Uterus (tissue), 3 donors: ENCODE measurements at regions not wholly inside any gene's neighbourhood (a gene's known extent, or its start where the extent isn't known, plus 50 kb on each side); places are given as distances from the start of the nearest gene placed in this dataset.
"Not testable (repeated sequence)": the region's sequence is repeated elsewhere in the genome, so short reads cannot be mapped to it uniquely, and the experiment has no call there.

Experiments used
- DNase-seq, 2 donors: peaks; one replicate each; pipeline ENCODE4 v3.0.0-alpha.2; 2019 to 2020
- H3K27ac ChIP-seq, 2 donors: fragments of 200-600 bp; sonication (generic); 1 replicate in 1 of 2; 2 replicates in 1 of 2; pipeline ENCODE4 v1.5.1; 2016 to 2018
- H3K27me3 ChIP-seq, 2 donors: fragments of 200-600 bp; sonication (generic); one replicate each; pipeline ENCODE4 v1.5.1; 2018 to 2019; ENCODE audit warnings: control low read depth in 1 of 2
- H3K36me3 ChIP-seq, 2 donors: fragments of 200-600 bp; sonication (generic); one replicate each; pipeline ENCODE4 v1.5.1; 2019; ENCODE audit warnings: control low read depth in 1 of 2
- H3K4me1 ChIP-seq, 2 donors: fragments of 200-600 bp; sonication (generic); one replicate each; pipeline ENCODE4 v1.5.1; 2018 to 2019; ENCODE audit warnings: control low read depth in 1 of 2
- H3K4me3 ChIP-seq, 2 donors: fragments of 200-600 bp; sonication (generic); 1 replicate in 1 of 2; 2 replicates in 1 of 2; pipeline ENCODE4 v1.5.1; 2018 to 2019; ENCODE audit warnings: mild to moderate bottlenecking in 1 of 2
- H3K9me3 ChIP-seq, 2 donors: fragments of 200-600 bp; sonication (generic); one replicate each; pipeline ENCODE4 v1.5.1; 2019; ENCODE audit warnings: control low read depth in 1 of 2
- CTCF ChIP-seq, 4 experiments: fragments of 200-600 bp in 2 of 4; fragments of 450-650 bp in 2 of 4; sonication (generic) in 2 of 4; IDR thresholded peaks; one replicate each; pipeline ENCODE4 v1.5.1; 2016 to 2019; ENCODE audit warnings: antibody characterized with exemption in 4 of 4, mild to moderate bottlenecking in 2 of 4, moderate library complexity in 1 of 4
- POLR2A ChIP-seq, 2 donors: fragments of 450-650 bp; IDR thresholded peaks; one replicate each; pipeline ENCODE4 v1.6.1; 2016; ENCODE audit warnings: antibody characterized with exemption in 2 of 2, mild to moderate bottlenecking in 1 of 2, moderate library complexity in 1 of 2
- intact Hi-C: fragments of 100-400 bp; cut with DNase I; formaldehyde crosslinking; loops from one replicate; pipeline ENCODE4 v1.15.1; 2023; ENCODE audit warnings: low total_unique reads
- donor health status: DM: yes; HTN: yes; CAD: no.

DNA sequence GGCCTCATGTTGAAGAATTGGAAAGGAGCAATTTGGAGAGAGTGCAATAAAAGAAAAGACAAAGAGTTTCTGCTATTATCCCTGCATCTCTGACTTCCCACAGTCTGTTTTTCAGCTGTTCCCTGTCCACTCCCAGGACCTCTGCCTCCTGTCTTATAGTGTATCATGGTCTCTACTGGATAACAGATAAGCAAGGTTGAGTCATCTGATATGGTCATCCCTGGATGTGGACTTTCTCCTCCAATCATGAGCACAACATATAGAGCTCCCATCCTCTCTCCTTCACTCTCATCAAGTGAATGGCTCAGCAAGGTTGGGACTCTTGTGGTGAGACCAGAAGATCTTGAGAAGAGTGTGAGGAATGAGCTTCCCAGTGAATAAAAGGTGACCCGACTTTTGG lies 123.1 kb downstream of the PLCE1 start:
- Histone ChIP-seq H3K27ac (no peak overlapping the region), H3K27me3 (no peaks in the 10 kb centered on the region), H3K4me1 (no peaks in the 10 kb centered on the region), H3K9me3 (no peaks in the 10 kb centered on the region), H3K4me3 (no peak overlapping the region), H3K36me3 (no peaks in the 10 kb centered on the region)
- intact Hi-C loops, result no loop called here
- TF ChIP-seq CTCF (IDR thresholded peaks at IDR 0.05) (no peak), POLR2A (IDR thresholded peaks at IDR 0.05) (no peak)
- no peak for DNase-seq

DNA sequence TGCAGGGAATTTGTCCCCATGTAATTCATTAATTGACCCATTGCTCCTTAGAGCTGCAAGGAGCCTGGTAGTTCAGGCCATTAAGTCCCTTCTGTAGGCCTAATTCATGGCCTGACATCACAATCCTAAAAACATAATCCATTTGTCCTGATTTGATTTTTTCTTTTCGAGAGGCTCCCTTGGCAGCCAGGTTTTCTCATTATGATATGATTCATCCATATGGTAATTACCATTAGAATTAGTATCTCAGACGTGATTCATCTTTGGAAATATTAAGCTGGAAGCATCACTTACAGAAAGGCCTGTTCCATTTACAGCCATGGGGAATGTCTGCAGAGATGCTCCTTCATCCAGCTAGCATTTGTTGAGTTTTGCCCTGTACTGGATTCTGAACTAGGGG lies 128.5 kb downstream of the PLCE1 start:
- no peak overlapping the region for H3K4me3 ChIP-seq
- peak overlapping the region in 1 of 2 donors; percentile 68 for H3K27ac ChIP-seq
- H3K27me3 ChIP-seq, result no peaks in the 10 kb centered on the region
- no peaks in the 10 kb centered on the region for H3K36me3 ChIP-seq
- no peaks in the 10 kb centered on the region for H3K4me1 ChIP-seq
- intact Hi-C loops, result no loop called here
- DNase-seq, result no peak
- no peak for TF ChIP-seq POLR2A (IDR thresholded peaks at IDR 0.05)
- no peak for TF ChIP-seq CTCF (IDR thresholded peaks at IDR 0.05)
- no peaks in the 10 kb centered on the region for H3K9me3 ChIP-seq

GRCh38 chr10:94123258-94123995 lies 129.7 kb downstream of the PLCE1 start:
- no peaks in the 10 kb centered on the region for H3K36me3 ChIP-seq
- no peaks in the 10 kb centered on the region for H3K27me3 ChIP-seq
- peak overlapping the region in 1 of 2 donors; percentile 68 for H3K27ac ChIP-seq
- intact Hi-C loops, result no loop called here
- H3K4me1 ChIP-seq, result no peaks in the 10 kb centered on the region
- H3K9me3 ChIP-seq, result no peaks in the 10 kb centered on the region
- H3K4me3 ChIP-seq, result no peak overlapping the region
- no peak for DNase-seq
- TF ChIP-seq POLR2A (IDR thresholded peaks at IDR 0.05) (no peak), CTCF (IDR thresholded peaks at IDR 0.05) (no peak)

GRCh38 chr10:94124147-94124546 lies 130.4 kb downstream of the PLCE1 start:
- H3K9me3 ChIP-seq, H3K36me3 ChIP-seq, DNase-seq, H3K4me1 ChIP-seq, H3K27me3 ChIP-seq, H3K4me3 ChIP-seq, intact Hi-C loops: not testable (repeated sequence)
- H3K27ac ChIP-seq, result peak overlapping the region in 1 of 2 donors; percentile 68

- H3K27ac ChIP-seq, H3K4me1 ChIP-seq, H3K9me3 ChIP-seq, H3K27me3 ChIP-seq, DNase-seq, H3K4me3 ChIP-seq, H3K36me3 ChIP-seq, intact Hi-C loops: not testable (repeated sequence)
These were observed 131.5 kb downstream of the PLCE1 start for GRCh38 chr10:94125268-94125667.

GRCh38 chr10:94125856-94126255 lies 132.1 kb downstream of the PLCE1 start:
- no peaks in the 10 kb centered on the region for H3K27me3 ChIP-seq
- no peak overlapping the region for H3K4me3 ChIP-seq
- no peak for TF ChIP-seq POLR2A (IDR thresholded peaks at IDR 0.05)
- no peak for TF ChIP-seq CTCF (IDR thresholded peaks at IDR 0.05)
- H3K36me3 ChIP-seq, result no peaks in the 10 kb centered on the region
- intact Hi-C loops, result no loop called here
- H3K27ac ChIP-seq, result no peak overlapping the region
- no peak for DNase-seq
- H3K9me3 ChIP-seq, result no peaks in the 10 kb centered on the region
- H3K4me1 ChIP-seq, result no peaks in the 10 kb centered on the region
